ENCODE measurements at regions not wholly inside any gene's neighbourhood (a gene's known extent, or its start where the extent isn't known, plus 50 kb on each side); places are given as distances from the start of the nearest gene placed in this dataset.
A peak's percentile ranks its signal among the peaks of the same experiment; 100 is the strongest.
"Not testable (repeated sequence)": the region's sequence is repeated elsewhere in the genome, so short reads cannot be mapped to it uniquely, and the experiment has no call there.

- peak; percentile 20 for DNase-seq (ENCODE audit: low read depth)
Observed at GRCh38 chr18:58805467-58806187, 59.0 kb upstream of the ZNF532 start.

- no peak for DNase-seq (ENCODE audit: low read depth)
Observed at GRCh38 chr18:58806826-58807714, 57.6 kb upstream of the ZNF532 start.

GRCh38 chr18:58807766-58808165, 56.9 kb upstream of the ZNF532 start:
- DNase-seq (ENCODE audit: low read depth): no peak

DNA sequence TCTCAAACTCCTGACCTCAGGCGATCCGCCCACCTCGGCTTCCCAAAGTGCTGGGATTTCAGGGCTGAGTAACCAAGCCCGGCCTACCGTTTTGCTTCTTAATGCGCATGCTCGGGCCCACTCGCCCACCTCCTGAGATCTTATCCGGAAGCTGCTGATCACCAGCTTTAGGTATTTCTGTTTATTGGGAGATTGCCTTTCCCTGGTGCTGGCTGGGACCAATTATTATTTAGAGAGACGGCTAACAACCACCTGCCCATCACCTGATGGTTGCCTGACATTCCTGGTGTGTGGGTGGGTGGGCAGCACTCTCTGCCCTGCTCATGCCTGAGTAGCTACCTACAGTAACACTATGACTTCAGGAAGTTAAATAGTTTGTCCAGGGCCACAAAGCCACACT, 56.3 kb upstream of the ZNF532 start:
- no peak for DNase-seq (ENCODE audit: low read depth)

DNA sequence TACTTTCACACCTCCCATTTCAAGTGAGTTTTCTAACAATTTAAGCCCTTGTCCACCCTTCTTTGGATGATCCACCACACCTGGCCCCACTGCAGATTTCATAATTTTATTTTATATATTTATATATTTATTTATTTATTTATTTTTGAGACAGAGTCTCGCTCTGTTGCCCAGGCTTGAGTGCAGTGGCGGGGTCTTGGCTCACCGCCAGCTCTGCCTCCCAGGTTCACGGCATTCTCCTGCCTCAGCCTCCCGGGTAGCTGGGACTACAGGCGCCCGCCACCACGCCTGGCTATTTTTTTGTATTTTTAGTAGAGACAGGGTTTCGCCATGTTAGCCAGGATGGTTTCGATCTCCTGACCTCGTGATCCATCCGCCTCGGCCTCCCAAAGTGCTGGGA, 52.8 kb upstream of the ZNF532 start:
- DNase-seq (ENCODE audit: low read depth): not testable (repeated sequence)

DNA sequence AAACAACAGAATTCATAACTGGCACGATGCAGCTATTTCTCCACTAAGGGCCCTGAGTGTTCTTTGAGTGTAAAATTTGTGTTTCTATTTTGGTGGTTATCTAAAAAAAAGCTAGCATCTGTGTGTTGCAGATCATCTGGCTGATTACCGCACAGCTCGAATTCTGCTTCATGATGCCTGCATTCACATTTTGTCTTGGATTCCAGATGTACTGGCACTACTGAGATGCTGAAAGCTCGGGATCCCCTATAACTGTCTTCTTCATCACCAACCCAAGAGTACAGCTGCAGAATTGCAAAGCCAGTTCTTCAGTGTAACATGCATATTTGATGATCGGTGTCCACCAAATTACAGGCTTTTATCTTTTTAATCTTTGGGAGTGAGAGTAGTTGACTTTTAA, 51.6 kb upstream of the ZNF532 start:
- no peak for DNase-seq (ENCODE audit: low read depth)

DNA sequence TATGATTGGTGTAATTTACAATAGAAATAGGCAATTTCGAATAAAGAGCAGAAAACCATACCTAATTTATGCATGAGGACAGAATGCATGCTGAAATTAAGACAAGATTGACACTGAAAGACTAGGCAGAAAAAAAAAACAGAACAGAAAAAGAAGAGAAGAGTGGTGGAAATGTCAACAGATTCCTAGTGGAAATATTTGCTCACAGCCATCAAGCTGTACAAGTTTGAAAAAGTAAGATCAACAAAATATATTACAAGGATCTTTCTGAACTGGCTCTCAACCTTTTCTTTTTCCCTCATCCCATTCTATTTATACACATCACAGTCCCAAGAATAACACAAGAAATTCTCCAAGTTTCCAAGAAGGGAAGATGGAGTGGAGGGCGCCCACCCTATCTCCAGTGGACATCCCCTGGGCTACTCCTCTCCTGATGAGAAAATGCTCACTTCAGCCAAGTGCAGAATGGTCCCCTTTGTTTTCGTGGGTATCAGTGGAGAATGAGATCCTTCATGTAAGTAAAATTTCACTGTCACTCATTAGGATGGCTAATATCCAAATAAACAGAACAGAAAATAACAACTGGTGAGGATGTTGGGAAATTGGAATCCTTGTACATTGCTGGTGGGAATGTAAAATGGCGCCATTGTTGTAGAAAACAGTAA, 51.0 kb upstream of the ZNF532 start:
- DNase-seq (ENCODE audit: low read depth): no peak

- no peak for DNase-seq (ENCODE audit: low read depth)
Observed at GRCh38 chr18:58814317-58814716, 50.4 kb upstream of the ZNF532 start.
